ENCODE measurements at regions not wholly inside any gene's neighbourhood (a gene's known extent, or its start where the extent isn't known, plus 50 kb on each side); places are given as distances from the start of the nearest gene placed in this dataset.

DNA sequence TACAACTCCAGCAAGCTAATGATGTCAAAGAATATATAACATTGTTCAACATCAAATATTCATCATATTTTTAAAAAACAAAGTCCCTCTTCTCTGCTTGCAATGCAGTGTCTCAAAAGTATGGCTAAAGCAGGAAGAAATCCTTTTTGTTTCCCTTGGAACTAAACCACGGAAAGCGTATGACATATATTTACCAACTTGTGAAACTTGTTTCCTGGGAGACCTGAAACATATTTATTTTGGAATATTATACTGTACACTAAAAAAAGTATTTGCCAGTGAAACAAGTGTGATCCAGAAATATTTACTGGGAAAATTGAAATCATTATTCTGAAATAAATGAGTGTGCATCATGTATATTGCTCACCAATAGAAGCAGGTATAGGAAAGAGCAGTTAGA is 156.0 kb upstream of the ANKRD50 start:
- Histone ChIP-seq H3K4me3 (ENCODE audit: low read depth, low read length) (no peak overlapping the region), H3K4me1 (ENCODE audit: control insufficient read depth, insufficient read depth, low read length) (peaks cover 9% of the 10 kb centered on the region), H3K9me3 (ENCODE audit: control insufficient read depth, insufficient read depth, low read depth, low read length) (no peaks in the 10 kb centered on the region), H3K9ac (ENCODE audit: low read length) (no peak overlapping the region), H3K27me3 (ENCODE audit: control insufficient read depth, insufficient read depth, low read length) (no peaks in the 10 kb centered on the region), H3K27ac (ENCODE audit: low read depth, low read length) (no peak overlapping the region), H3K36me3 (ENCODE audit: control insufficient read depth, insufficient read depth, low read length) (no peaks in the 10 kb centered on the region)

DNA sequence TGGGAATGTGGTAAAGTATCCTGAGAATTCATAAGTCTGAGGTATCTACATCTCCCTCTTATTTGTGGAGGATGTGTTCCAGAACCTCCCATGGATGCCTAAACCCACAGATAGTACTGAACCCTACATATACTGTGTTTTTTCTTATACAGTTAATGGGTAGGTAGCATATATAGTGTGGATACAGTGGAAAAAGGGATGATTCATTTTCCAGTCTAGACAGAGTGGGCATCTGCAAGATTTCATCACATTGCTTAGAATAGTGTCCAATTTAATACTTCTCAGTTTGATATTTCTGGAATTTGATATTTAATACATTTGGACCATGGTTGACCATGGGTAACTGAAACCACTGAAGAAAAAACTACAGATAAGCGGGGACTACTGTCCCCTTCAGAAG is 155.0 kb upstream of the ANKRD50 start:
- no peaks in the 10 kb centered on the region for H3K4me1 ChIP-seq (ENCODE audit: control insufficient read depth, insufficient read depth, low read length)
- no peak overlapping the region for H3K9ac ChIP-seq (ENCODE audit: low read length)

DNA sequence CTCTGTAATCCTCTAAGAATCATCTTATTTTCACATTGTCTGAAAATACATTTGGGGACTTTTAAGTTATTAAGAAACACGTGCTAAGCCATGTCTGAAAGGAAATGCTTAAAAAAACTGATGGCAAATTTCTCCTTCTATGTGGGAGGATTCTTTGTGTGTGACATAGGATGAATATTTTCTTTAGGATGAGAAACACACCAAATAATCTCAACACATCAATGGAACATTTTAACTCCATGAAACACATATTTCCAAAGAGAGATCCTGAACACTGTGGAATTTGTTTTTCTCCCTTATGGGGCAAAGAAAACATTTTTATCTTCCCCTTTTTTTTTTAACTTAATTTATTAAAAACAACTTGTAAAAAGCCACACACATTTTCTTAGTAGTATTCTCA is 153.8 kb upstream of the ANKRD50 start:
- H3K4me1 ChIP-seq (ENCODE audit: control insufficient read depth, insufficient read depth, low read length): no peaks in the 10 kb centered on the region
- no peak overlapping the region for H3K9ac ChIP-seq (ENCODE audit: low read length)
- no peaks in the 10 kb centered on the region for H3K36me3 ChIP-seq (ENCODE audit: control insufficient read depth, insufficient read depth, low read length)

More for the DNA sequence above, 155.0 kb upstream of the ANKRD50 start:
- H3K9me3 ChIP-seq (ENCODE audit: control insufficient read depth, insufficient read depth, low read depth, low read length): no peaks in the 10 kb centered on the region
- no peak overlapping the region for H3K4me3 ChIP-seq (ENCODE audit: low read depth, low read length)
- H3K27me3 ChIP-seq (ENCODE audit: control insufficient read depth, insufficient read depth, low read length): no peaks in the 10 kb centered on the region
- no peak overlapping the region for H3K27ac ChIP-seq (ENCODE audit: low read depth, low read length)
- H3K36me3 ChIP-seq (ENCODE audit: control insufficient read depth, insufficient read depth, low read length): no peaks in the 10 kb centered on the region

DNA sequence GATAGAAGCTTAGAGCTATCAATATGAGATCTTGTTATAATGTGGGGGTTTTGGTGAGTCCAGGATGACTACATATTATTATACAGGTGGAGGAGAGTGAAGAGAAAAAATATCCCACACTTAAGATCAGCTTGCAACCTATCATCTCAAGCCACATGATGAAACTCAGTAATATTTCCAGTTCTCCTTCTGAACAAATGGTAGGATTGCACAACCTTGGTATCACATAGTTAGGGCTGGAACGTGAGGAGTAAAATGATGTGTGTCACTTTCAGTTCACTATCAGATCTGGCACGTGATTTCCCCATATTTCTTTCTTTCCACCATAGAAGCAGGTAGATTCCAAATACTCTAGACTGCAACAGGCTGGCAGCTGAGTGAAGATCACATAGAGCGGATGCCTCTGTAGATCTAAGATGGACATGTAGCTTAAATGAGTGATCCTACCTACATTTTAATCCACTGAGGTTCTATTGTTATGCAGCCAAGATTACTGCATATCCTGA is 150.6 kb upstream of the ANKRD50 start:
- Histone ChIP-seq H3K4me3 (ENCODE audit: low read depth, low read length) (no peak overlapping the region), H3K36me3 (ENCODE audit: control insufficient read depth, insufficient read depth, low read length) (no peaks in the 10 kb centered on the region), H3K9ac (ENCODE audit: low read length) (no peak overlapping the region), H3K9me3 (ENCODE audit: control insufficient read depth, insufficient read depth, low read depth, low read length) (no peaks in the 10 kb centered on the region), H3K27me3 (ENCODE audit: control insufficient read depth, insufficient read depth, low read length) (no peaks in the 10 kb centered on the region), H3K27ac (ENCODE audit: low read depth, low read length) (no peak overlapping the region), H3K4me1 (ENCODE audit: control insufficient read depth, insufficient read depth, low read length) (no peaks in the 10 kb centered on the region)

More for the DNA sequence above, 153.8 kb upstream of the ANKRD50 start:
- H3K27me3 ChIP-seq (ENCODE audit: control insufficient read depth, insufficient read depth, low read length): no peaks in the 10 kb centered on the region
- H3K9me3 ChIP-seq (ENCODE audit: control insufficient read depth, insufficient read depth, low read depth, low read length): no peaks in the 10 kb centered on the region
- H3K27ac ChIP-seq (ENCODE audit: low read depth, low read length): no peak overlapping the region
- no peak overlapping the region for H3K4me3 ChIP-seq (ENCODE audit: low read depth, low read length)

DNA sequence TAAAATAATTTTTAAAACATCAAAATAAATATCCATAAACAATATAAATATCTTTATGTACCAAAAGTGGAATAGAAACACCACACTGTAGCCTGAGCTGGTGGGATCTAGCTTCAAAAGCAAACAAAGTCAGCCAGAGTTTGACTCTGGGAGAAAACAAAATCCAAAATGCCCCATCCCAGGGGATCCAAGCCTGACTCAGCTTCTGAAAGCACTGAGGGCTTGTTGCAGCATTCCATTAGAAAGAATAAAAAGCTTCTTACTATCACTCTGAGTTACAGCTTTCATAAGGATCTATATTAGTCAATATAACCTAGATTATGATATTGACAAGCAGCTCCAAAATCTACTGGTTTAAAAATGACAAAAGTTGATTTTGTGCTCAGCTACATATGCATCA is 149.7 kb upstream of the ANKRD50 start:
- no peaks in the 10 kb centered on the region for H3K36me3 ChIP-seq (ENCODE audit: control insufficient read depth, insufficient read depth, low read length)
- H3K27ac ChIP-seq (ENCODE audit: low read depth, low read length): no peak overlapping the region
- H3K4me3 ChIP-seq (ENCODE audit: low read depth, low read length): no peak overlapping the region
- H3K9ac ChIP-seq (ENCODE audit: low read length): no peak overlapping the region
- H3K9me3 ChIP-seq (ENCODE audit: control insufficient read depth, insufficient read depth, low read depth, low read length): no peaks in the 10 kb centered on the region
- no peaks in the 10 kb centered on the region for H3K27me3 ChIP-seq (ENCODE audit: control insufficient read depth, insufficient read depth, low read length)
- no peaks in the 10 kb centered on the region for H3K4me1 ChIP-seq (ENCODE audit: control insufficient read depth, insufficient read depth, low read length)

DNA sequence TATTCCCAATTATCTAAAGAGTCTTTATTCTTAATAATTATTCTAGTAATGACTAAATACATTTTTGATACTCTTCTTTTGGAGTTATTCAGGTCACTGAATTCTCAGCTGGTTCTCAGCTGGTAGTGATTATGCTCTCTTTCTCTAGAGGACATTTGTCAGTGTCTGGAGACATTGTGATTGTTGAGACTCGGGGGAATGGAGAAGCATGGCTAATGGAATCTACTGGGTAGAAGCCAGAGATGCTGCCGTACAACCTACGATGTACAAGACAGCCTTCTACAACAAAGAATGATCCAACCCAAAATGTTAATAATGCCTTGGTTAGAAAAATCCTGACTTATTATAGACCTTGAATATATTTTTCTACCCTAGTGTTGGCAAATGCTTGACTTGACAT is 149.2 kb upstream of the ANKRD50 start:
- H3K27ac ChIP-seq (ENCODE audit: low read depth, low read length): no peak overlapping the region
- H3K9me3 ChIP-seq (ENCODE audit: control insufficient read depth, insufficient read depth, low read depth, low read length): no peaks in the 10 kb centered on the region
- no peaks in the 10 kb centered on the region for H3K4me1 ChIP-seq (ENCODE audit: control insufficient read depth, insufficient read depth, low read length)
- no peaks in the 10 kb centered on the region for H3K27me3 ChIP-seq (ENCODE audit: control insufficient read depth, insufficient read depth, low read length)
- H3K36me3 ChIP-seq (ENCODE audit: control insufficient read depth, insufficient read depth, low read length): no peaks in the 10 kb centered on the region
- H3K9ac ChIP-seq (ENCODE audit: low read length): no peak overlapping the region
- no peak overlapping the region for H3K4me3 ChIP-seq (ENCODE audit: low read depth, low read length)

DNA sequence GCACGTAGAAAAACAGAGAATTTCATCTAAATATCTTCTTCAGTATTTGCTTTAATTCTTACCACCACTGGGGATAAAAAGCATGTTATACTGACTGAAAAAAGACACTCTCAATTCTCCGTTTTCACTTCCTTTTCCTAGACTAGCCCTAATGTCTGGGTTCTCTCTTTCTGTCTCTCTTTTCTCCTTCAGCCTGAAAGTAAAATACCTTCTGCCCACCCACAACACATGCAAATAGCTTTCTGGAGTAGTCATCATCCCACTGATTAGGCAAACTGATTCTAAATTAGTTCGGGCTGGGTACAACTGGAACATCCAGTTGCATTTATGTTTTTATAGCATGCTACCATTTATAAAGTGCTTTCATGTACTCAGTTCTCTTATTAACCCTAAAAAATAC is 142.4 kb upstream of the ANKRD50 start:
- Histone ChIP-seq H3K9ac (ENCODE audit: low read length) (no peak overlapping the region), H3K27me3 (ENCODE audit: control insufficient read depth, insufficient read depth, low read length) (no peaks in the 10 kb centered on the region), H3K4me1 (ENCODE audit: control insufficient read depth, insufficient read depth, low read length) (no peaks in the 10 kb centered on the region), H3K9me3 (ENCODE audit: control insufficient read depth, insufficient read depth, low read depth, low read length) (no peaks in the 10 kb centered on the region), H3K27ac (ENCODE audit: low read depth, low read length) (no peak overlapping the region), H3K36me3 (ENCODE audit: control insufficient read depth, insufficient read depth, low read length) (no peaks in the 10 kb centered on the region), H3K4me3 (ENCODE audit: low read depth, low read length) (no peak overlapping the region)

DNA sequence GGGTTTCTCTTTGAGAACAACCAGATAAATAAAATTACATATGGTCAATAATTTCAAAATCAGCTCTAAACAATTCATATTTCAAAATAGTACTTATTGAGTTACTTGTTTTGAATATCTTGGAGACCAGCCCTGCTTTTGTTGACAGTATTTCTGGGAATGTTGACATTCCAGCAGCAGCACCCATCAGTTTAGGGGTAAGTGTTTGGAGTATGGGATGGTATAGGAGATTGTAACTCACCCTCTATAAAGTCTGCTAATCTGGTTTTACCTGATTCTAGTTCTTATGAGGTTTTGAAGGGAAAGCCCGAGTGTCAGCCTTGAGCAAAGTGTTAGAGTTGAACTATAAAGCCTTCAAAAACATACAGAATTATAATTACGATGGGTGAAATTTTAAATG is 139.2 kb upstream of the ANKRD50 start:
- no peak overlapping the region for H3K27ac ChIP-seq (ENCODE audit: low read depth, low read length)
- H3K9ac ChIP-seq (ENCODE audit: low read length): no peak overlapping the region
- H3K27me3 ChIP-seq (ENCODE audit: control insufficient read depth, insufficient read depth, low read length): no peaks in the 10 kb centered on the region
- no peaks in the 10 kb centered on the region for H3K4me1 ChIP-seq (ENCODE audit: control insufficient read depth, insufficient read depth, low read length)
- no peaks in the 10 kb centered on the region for H3K36me3 ChIP-seq (ENCODE audit: control insufficient read depth, insufficient read depth, low read length)
- no peak overlapping the region for H3K4me3 ChIP-seq (ENCODE audit: low read depth, low read length)
- H3K9me3 ChIP-seq (ENCODE audit: control insufficient read depth, insufficient read depth, low read depth, low read length): no peaks in the 10 kb centered on the region

DNA sequence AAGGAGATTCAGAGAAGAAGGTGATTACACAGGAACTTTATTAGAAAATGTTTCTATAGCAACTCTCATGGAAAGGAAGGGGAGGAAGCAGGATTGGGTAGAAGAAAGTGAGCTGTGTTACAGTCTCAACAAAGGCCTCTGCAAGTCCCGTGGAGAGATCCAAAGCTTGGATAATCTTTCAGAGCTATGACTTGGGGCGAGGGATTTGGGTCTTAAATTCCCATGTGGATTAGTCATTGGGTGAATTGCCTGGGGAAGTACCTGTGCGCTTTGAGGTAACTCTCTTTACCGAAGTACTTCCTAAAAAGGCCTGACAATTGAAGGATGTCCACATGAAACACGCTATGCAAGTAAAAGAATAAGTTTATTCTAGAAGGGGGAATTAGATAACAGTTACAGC is 133.8 kb upstream of the ANKRD50 start:
- H3K36me3 ChIP-seq (ENCODE audit: control insufficient read depth, insufficient read depth, low read length): no peaks in the 10 kb centered on the region
- no peaks in the 10 kb centered on the region for H3K4me1 ChIP-seq (ENCODE audit: control insufficient read depth, insufficient read depth, low read length)
- H3K9ac ChIP-seq (ENCODE audit: low read length): no peak overlapping the region
- peaks cover 11% of the 10 kb centered on the region for H3K9me3 ChIP-seq (ENCODE audit: control insufficient read depth, insufficient read depth, low read depth, low read length)
- no peak overlapping the region for H3K27ac ChIP-seq (ENCODE audit: low read depth, low read length)
- no peaks in the 10 kb centered on the region for H3K27me3 ChIP-seq (ENCODE audit: control insufficient read depth, insufficient read depth, low read length)
- H3K4me3 ChIP-seq (ENCODE audit: low read depth, low read length): no peak overlapping the region

DNA sequence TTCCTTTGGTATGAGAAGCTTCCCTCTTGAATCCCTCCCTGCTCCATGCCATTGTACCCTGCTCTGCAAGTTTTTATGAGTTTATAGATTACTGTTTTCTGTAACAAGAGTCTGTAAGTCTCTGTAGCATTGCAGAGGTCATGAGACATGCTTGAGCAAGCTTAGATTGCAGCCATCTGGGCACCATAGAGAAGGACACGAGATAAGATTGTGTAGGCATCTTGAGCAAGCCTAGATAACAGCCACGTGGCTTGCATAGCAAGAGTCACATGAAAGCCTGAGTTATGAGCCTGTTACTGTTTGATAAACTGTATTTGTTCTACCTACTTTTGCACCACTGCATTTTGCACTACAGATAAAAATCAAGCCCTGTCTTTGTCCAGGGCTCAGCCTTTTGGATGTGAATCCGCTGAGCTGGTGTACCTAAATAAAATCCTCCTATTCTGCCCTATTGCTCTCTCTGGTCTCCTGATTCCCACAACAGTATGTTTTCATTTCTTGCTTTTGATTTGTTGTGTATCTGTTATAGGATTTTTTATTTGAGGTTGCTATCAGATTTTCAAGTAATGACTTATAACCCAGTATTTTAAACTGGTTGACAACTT is 127.4 kb upstream of the ANKRD50 start:
- Histone ChIP-seq H3K9ac (ENCODE audit: low read length) (no peak overlapping the region), H3K36me3 (ENCODE audit: control insufficient read depth, insufficient read depth, low read length) (no peaks in the 10 kb centered on the region), H3K27ac (ENCODE audit: low read depth, low read length) (no peak overlapping the region), H3K27me3 (ENCODE audit: control insufficient read depth, insufficient read depth, low read length) (no peaks in the 10 kb centered on the region), H3K9me3 (ENCODE audit: control insufficient read depth, insufficient read depth, low read depth, low read length) (peaks cover 40% of the 10 kb centered on the region), H3K4me3 (ENCODE audit: low read depth, low read length) (no peak overlapping the region), H3K4me1 (ENCODE audit: control insufficient read depth, insufficient read depth, low read length) (no peaks in the 10 kb centered on the region)

DNA sequence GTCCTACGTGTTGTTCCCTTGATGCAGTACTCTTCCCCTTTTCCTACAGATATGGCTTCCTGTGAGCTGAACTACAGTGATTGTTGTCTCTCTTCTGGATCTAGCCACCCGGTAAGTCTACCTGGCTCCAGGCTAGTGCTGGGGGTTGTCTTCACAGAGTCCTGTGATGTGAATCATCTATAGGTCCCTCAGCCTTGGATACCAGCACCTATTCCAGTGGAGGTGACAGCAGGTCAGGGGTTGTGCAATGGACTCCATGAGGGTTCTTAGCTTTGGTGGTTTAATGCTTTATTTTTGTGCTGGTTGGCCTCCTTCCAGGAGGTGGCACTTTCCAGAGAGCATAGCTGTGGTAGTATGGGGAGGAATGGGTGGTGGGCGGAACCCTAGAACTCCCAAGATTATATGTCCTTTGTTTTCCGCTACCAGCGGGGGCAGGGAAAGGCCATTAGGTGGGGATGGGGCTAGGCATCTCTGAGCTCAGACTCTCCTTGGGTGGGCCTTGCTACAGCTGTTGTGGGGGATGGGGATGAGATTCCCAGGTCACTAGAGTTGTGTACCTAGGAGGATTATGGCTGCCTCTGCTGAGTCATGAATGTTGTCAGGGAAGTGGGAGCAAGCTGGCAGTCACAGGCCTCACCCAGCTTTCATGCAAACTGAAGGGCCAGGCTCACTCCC is 121.4 kb upstream of the ANKRD50 start:
- H3K36me3 ChIP-seq (ENCODE audit: control insufficient read depth, insufficient read depth, low read length): no peaks in the 10 kb centered on the region
- no peaks in the 10 kb centered on the region for H3K27me3 ChIP-seq (ENCODE audit: control insufficient read depth, insufficient read depth, low read length)
- H3K4me3 ChIP-seq (ENCODE audit: low read depth, low read length): no peak overlapping the region
- H3K27ac ChIP-seq (ENCODE audit: low read depth, low read length): no peak overlapping the region
- H3K9me3 ChIP-seq (ENCODE audit: control insufficient read depth, insufficient read depth, low read depth, low read length): peaks cover 27% of the 10 kb centered on the region
- no peaks in the 10 kb centered on the region for H3K4me1 ChIP-seq (ENCODE audit: control insufficient read depth, insufficient read depth, low read length)
- no peak overlapping the region for H3K9ac ChIP-seq (ENCODE audit: low read length)
